ENCODE measurements at regions not wholly inside any gene's neighbourhood (a gene's known extent, or its start where the extent isn't known, plus 50 kb on each side); places are given as distances from the start of the nearest gene placed in this dataset.

DNA sequence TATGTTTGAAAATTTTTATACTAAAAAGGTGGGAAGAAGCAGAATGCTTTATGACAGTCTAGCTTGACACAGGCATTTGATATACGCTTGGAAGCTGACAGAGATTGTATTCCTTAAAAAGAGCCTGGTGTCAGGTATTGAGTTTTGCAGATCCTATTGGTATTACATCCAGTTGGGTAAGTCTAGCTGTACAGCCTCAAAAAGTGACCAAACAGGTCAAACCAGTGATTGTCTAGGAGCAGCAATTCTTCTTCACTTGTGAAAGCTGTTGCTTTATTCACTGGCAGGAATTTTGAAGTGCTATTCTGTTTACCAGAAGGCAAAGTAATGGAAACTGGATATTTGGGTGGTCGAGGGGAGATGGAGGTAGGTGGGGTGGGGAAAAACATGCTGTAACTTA is 77.5 kb downstream of the UCHL1 start:
- no peaks in the 10 kb centered on the region for H3K4me1 ChIP-seq (ENCODE audit: insufficient read depth, low read length)
- H3K27ac ChIP-seq (ENCODE audit: low read depth in 1 of 2, low read length in 2 of 2): no peak overlapping the region
- H3K9me3 ChIP-seq (ENCODE audit: control insufficient read depth in 1 of 2, insufficient read depth in 1 of 2, low read length in 2 of 2): no peaks in the 10 kb centered on the region
- ATAC-seq (ENCODE audit: poor library complexity): no peak
- CTCF ChIA-PET: no interaction called here
- TF ChIP-seq, protein P1, sequence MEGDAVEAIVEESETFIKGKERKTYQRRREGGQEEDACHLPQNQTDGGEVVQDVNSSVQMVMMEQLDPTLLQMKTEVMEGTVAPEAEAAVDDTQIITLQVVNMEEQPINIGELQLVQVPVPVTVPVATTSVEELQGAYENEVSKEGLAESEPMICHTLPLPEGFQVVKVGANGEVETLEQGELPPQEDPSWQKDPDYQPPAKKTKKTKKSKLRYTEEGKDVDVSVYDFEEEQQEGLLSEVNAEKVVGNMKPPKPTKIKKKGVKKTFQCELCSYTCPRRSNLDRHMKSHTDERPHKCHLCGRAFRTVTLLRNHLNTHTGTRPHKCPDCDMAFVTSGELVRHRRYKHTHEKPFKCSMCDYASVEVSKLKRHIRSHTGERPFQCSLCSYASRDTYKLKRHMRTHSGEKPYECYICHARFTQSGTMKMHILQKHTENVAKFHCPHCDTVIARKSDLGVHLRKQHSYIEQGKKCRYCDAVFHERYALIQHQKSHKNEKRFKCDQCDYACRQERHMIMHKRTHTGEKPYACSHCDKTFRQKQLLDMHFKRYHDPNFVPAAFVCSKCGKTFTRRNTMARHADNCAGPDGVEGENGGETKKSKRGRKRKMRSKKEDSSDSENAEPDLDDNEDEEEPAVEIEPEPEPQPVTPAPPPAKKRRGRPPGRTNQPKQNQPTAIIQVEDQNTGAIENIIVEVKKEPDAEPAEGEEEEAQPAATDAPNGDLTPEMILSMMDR (IDR thresholded peaks at IDR 0.05): no peak
- H3K27me3 Mint-ChIP-seq: peaks cover 10% of the 10 kb centered on the region
- intact Hi-C loops (cut with DNase I, micrococcal nuclease): no loop called here
- H3K4me3 Mint-ChIP-seq: no peak overlapping the region
- DNase-seq: no peak
- no peaks in the 10 kb centered on the region for H3K36me3 ChIP-seq (ENCODE audit: insufficient read depth, low read length)
- no peaks in the 10 kb centered on the region for H3K4me1 Mint-ChIP-seq (ENCODE audit: low read depth)
- no peaks in the 10 kb centered on the region for H3K36me3 Mint-ChIP-seq (ENCODE audit: low read depth)
- no peak overlapping the region for H3K4me3 ChIP-seq (ENCODE audit: low read length)
- H3K27ac Mint-ChIP-seq: no peak overlapping the region
- no peaks in the 10 kb centered on the region for H3K9me3 Mint-ChIP-seq
- POLR2A ChIA-PET: no interaction called here
- no peaks in the 10 kb centered on the region for H3K27me3 ChIP-seq (ENCODE audit: control insufficient read depth in 1 of 2, insufficient read depth in 2 of 2, low read length in 2 of 2)

DNA sequence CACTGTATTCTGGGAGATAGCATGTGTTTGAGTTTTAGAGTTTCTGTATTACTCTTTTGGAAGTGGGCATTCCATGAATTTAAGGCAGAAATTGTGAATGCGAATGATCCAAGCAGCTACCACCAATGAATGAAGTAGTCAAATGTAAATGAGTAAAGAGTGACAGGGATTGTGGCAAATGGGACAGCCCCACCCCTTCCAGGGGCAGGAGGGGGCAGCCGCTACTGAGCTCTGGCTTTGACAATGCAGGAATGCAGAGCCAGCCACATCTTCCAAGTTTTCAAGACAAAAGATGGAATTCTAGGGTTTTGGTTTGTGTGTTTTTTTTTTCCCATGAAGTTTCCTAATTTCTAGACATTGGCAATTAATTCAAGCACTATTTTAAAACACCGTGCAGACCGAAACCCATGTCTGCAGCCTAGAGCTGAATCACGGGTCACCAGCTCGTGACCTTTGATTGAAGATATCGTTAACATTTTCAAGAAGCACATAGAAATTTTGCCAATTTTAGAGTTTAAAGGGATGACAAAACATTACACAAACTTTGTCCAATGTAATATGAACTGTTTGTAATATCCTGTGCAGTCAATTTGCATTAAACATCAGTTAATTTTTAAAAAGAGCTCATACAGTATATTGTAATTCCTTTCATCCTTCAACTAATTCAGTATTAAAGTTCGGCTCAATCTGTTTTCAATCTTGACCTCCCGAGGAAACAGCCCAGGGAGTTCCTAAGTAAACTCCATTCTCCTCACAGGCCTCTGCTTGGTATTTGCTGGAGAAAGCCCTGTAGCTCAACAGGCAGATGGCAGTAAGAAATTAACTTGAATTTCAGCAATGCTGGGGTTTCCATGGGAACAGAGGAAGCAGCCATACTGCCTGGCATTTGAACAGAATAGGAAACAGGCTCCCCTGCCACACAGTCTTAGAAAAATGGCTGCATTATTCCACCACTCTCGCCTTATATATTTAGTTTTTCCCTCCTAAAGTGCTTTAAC is 83.4 kb downstream of the UCHL1 start:
- TF ChIP-seq, protein P1 (IDR thresholded peaks at IDR 0.05): no peak
- no peak overlapping the region for H3K27ac Mint-ChIP-seq
- ATAC-seq (ENCODE audit: poor library complexity): no peak
- intact Hi-C loops (cut with DNase I, micrococcal nuclease): no loop called here
- CTCF ChIA-PET: no interaction called here
- DNase-seq: no peak
- POLR2A ChIA-PET: no interaction called here
- Histone ChIP-seq H3K27ac (ENCODE audit: low read depth in 1 of 2, low read length in 2 of 2) (no peak overlapping the region), H3K4me1 (ENCODE audit: insufficient read depth, low read length) (no peaks in the 10 kb centered on the region), H3K4me3 (ENCODE audit: low read length) (no peak overlapping the region), H3K36me3 (ENCODE audit: insufficient read depth, low read length) (no peaks in the 10 kb centered on the region), H3K9me3 (ENCODE audit: control insufficient read depth in 1 of 2, insufficient read depth in 1 of 2, low read length in 2 of 2) (peaks cover 0 to 3% of the 10 kb centered on the region in 2 experiments), H3K27me3 (ENCODE audit: control insufficient read depth in 1 of 2, insufficient read depth in 2 of 2, low read length in 2 of 2) (no peaks in the 10 kb centered on the region)
- H3K4me1 Mint-ChIP-seq (ENCODE audit: low read depth): no peaks in the 10 kb centered on the region
- H3K9me3 Mint-ChIP-seq: peaks cover 3% of the 10 kb centered on the region
- H3K27me3 Mint-ChIP-seq: peaks cover 5% of the 10 kb centered on the region
- H3K36me3 Mint-ChIP-seq (ENCODE audit: low read depth): no peaks in the 10 kb centered on the region
- no peak overlapping the region for H3K4me3 Mint-ChIP-seq

DNA sequence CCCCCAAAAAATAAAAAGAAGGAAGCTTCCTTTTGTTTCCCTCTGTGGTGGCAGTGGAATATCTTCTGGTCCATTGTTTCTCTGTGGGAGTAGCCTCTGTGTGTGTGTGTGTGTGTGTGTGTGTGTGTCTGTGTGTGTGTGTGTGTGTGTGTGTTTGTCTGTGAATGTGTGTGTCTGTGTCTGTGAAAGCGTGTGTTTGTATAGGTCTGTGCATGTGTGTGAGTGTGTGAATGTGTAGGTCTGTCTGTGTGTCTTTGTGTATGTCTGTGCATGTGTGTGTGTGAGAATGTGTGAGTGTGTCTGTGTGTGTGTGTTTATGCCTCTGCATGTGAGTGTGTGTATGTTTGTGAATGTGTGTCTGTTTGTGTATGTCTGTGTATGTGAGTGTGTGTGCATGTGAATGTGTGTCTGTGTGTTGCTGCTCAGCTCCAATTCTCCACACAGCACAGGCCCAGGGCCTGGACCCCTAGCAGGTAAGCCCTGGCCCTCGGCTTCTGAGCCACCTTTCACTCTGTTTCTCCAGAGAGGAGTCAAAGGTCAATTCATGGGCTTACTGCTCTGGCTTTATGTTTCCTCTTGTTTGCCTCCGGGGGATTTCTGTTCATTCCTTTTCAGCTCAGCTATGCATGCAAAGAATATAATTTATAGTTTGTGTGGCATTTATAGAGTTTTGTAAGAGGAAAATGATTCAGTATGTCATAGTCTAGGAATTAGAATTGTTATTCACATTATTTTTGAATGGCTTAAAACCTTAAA is 89.8 kb downstream of the UCHL1 start:
- ChIA-PET POLR2A (no interaction called here), CTCF (no interaction called here)
- H3K4me1 Mint-ChIP-seq (ENCODE audit: low read depth): no peaks in the 10 kb centered on the region
- Histone ChIP-seq H3K9me3 (ENCODE audit: control insufficient read depth in 1 of 2, insufficient read depth in 1 of 2, low read length in 2 of 2) (peaks cover 0 to 4% of the 10 kb centered on the region in 2 experiments), H3K27me3 (ENCODE audit: control insufficient read depth in 1 of 2, insufficient read depth in 2 of 2, low read length in 2 of 2) (no peaks in the 10 kb centered on the region), H3K27ac (ENCODE audit: low read depth in 1 of 2, low read length in 2 of 2) (no peak overlapping the region), H3K4me1 (ENCODE audit: insufficient read depth, low read length) (no peaks in the 10 kb centered on the region), H3K36me3 (ENCODE audit: insufficient read depth, low read length) (no peaks in the 10 kb centered on the region), H3K4me3 (ENCODE audit: low read length) (no peak overlapping the region)
- H3K36me3 Mint-ChIP-seq (ENCODE audit: low read depth): no peaks in the 10 kb centered on the region
- ATAC-seq (ENCODE audit: poor library complexity): no peak
- no peak for DNase-seq
- no peak overlapping the region for H3K27ac Mint-ChIP-seq
- no peak overlapping the region for H3K4me3 Mint-ChIP-seq
- intact Hi-C loops (cut with DNase I, micrococcal nuclease): no loop called here
- TF ChIP-seq, protein P1 (IDR thresholded peaks at IDR 0.05): no peak
- peaks cover 3% of the 10 kb centered on the region for H3K9me3 Mint-ChIP-seq
- peaks cover 9% of the 10 kb centered on the region for H3K27me3 Mint-ChIP-seq
